ENCODE measurements at regions not wholly inside any gene's neighbourhood (a gene's known extent, or its start where the extent isn't known, plus 50 kb on each side); places are given as distances from the start of the nearest gene placed in this dataset.

GRCh38 chr11:134515081-134515960, 103.3 kb upstream of the B3GAT1 start:
- no peak for TF ChIP-seq ELF4 (IDR thresholded peaks at IDR 0.05)
- no peak for TF ChIP-seq LEF1 (IDR thresholded peaks at IDR 0.05; ENCODE audit: borderline replicate concordance)
- no peak for TF ChIP-seq BHLHE40 (IDR thresholded peaks at IDR 0.05; ENCODE audit: borderline replicate concordance)
- TF ChIP-seq, protein P1, sequence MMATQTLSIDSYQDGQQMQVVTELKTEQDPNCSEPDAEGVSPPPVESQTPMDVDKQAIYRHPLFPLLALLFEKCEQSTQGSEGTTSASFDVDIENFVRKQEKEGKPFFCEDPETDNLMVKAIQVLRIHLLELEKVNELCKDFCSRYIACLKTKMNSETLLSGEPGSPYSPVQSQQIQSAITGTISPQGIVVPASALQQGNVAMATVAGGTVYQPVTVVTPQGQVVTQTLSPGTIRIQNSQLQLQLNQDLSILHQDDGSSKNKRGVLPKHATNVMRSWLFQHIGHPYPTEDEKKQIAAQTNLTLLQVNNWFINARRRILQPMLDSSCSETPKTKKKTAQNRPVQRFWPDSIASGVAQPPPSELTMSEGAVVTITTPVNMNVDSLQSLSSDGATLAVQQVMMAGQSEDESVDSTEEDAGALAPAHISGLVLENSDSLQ (IDR thresholded peaks at IDR 0.05), result no peak
